ENCODE measurements at regions not wholly inside any gene's neighbourhood (a gene's known extent, or its start where the extent isn't known, plus 50 kb on each side); places are given as distances from the start of the nearest gene placed in this dataset.
A peak's percentile ranks its signal among the peaks of the same experiment; 100 is the strongest.
"Not testable (repeated sequence)": the region's sequence is repeated elsewhere in the genome, so short reads cannot be mapped to it uniquely, and the experiment has no call there.

DNA sequence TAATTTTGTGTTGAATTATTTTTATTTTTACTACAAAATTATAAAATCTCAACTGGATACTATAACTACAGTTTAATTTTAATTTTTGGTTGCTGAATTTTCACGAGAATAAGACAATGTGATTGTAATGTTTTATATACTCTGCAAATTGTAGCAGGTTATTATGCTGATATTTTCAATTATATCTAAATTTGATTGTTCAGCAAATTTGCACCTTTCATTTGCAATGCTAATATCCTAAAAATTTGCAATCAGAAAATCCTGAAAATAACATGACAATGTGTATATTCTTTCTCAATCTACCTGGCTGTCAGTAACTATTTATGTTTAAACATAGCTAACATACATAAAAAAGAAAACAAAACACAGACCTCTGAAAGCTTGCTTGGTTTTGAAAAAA is 932.2 kb upstream of the LRFN5 start:
- TF ChIP-seq, protein P1, sequence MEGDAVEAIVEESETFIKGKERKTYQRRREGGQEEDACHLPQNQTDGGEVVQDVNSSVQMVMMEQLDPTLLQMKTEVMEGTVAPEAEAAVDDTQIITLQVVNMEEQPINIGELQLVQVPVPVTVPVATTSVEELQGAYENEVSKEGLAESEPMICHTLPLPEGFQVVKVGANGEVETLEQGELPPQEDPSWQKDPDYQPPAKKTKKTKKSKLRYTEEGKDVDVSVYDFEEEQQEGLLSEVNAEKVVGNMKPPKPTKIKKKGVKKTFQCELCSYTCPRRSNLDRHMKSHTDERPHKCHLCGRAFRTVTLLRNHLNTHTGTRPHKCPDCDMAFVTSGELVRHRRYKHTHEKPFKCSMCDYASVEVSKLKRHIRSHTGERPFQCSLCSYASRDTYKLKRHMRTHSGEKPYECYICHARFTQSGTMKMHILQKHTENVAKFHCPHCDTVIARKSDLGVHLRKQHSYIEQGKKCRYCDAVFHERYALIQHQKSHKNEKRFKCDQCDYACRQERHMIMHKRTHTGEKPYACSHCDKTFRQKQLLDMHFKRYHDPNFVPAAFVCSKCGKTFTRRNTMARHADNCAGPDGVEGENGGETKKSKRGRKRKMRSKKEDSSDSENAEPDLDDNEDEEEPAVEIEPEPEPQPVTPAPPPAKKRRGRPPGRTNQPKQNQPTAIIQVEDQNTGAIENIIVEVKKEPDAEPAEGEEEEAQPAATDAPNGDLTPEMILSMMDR (conservative IDR thresholded peaks at IDR 0.05): no peak
- Mint-ChIP-seq H3K27ac (no peak overlapping the region), H3K9me3 (no peaks in the 10 kb centered on the region), H3K36me3 (no peaks in the 10 kb centered on the region), H3K4me1 (ENCODE audit: unreplicated experiment) (no peaks in the 10 kb centered on the region), H3K4me3 (no peak overlapping the region), H3K27me3 (no peaks in the 10 kb centered on the region)
- DNase-seq (ENCODE audit: extremely low spot score, unreplicated experiment): no peak

DNA sequence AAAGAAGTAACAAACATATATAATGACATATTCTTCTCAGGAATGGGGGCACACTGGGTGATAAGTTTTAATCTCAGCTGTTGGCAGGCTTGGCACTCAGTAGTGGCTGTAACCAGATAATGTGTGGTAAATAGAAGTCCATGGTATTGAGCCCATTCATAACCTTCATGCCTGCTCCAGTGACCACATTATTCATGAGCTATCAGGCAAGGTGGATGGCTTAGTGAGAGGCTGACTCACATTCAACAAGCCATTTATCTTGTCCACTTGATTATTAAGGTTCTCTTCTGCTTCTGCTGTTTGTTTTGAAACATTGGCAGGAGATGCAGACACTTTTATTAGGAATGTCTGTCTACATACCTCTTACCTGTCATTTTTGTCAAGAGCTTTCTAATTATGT is 950.4 kb upstream of the LRFN5 start:
- no peaks in the 10 kb centered on the region for H3K4me1 Mint-ChIP-seq (ENCODE audit: unreplicated experiment)

DNA sequence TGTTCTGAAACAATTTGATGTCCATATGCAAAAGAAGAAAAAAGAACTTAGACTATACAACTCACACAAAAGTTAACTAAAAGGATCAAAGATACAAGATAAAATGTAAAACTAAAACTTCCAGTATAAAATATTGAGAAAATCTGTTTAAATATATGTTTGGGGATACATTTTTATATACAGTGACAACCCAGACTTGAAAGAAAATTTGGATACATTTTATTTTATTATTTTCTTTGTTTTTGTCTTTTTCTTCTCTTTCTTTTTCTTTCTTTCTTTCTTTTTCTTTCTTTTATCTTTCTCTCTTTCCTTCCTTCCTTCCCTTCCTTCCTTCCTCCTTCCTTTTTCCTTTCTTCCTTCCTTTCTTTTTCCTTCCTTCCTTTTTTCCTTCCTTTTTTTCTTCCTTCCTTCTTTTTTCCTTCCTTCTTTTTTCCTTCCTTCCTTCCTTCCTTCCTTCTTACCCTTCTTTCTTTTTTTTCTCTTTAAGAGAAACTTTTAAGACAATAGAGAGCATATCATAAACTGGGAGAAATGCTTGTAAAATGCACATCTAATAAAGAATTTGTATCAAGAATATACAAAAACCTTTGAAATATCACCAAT is 954.5 kb upstream of the LRFN5 start:
- Mint-ChIP-seq H3K27ac (no peak overlapping the region), H3K9me3 (no peaks in the 10 kb centered on the region), H3K36me3 (no peaks in the 10 kb centered on the region), H3K4me3 (no peak overlapping the region), H3K4me1 (ENCODE audit: unreplicated experiment) (no peaks in the 10 kb centered on the region), H3K27me3 (no peaks in the 10 kb centered on the region)
- DNase-seq (ENCODE audit: extremely low spot score, unreplicated experiment): no peak
- TF ChIP-seq, protein P1 (conservative IDR thresholded peaks at IDR 0.05): no peak

More for the DNA sequence above, 950.4 kb upstream of the LRFN5 start:
- Mint-ChIP-seq H3K36me3 (no peaks in the 10 kb centered on the region), H3K4me3 (no peak overlapping the region), H3K27ac (no peak overlapping the region), H3K27me3 (no peaks in the 10 kb centered on the region), H3K9me3 (no peaks in the 10 kb centered on the region)
- TF ChIP-seq, protein P1 (conservative IDR thresholded peaks at IDR 0.05): no peak
- no peak for DNase-seq (ENCODE audit: extremely low spot score, unreplicated experiment)

DNA sequence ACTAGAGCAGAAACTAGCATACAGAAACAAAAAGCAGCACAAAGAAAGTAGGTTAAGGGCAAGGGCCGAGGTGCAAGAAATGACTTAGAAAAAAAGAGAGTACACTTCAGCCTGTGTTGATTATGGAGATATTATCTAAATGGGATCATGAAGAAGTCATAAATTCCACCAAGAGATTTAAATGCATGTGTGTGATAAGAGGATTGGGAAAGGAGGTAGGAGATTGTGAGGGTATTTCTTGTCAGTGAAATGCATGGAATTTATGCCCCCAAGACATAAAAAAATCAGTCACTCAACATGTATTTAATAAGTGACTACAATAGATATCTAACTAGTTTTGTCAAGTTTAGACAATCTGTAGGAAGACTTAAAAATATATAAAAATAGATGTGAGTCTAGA is 976.2 kb upstream of the LRFN5 start:
- no peak for DNase-seq (ENCODE audit: extremely low spot score, unreplicated experiment)
- Mint-ChIP-seq H3K27ac (peak overlapping the region; percentile 57), H3K4me3 (peak overlapping the region; percentile 62), H3K4me1 (ENCODE audit: unreplicated experiment) (no peaks in the 10 kb centered on the region), H3K27me3 (no peaks in the 10 kb centered on the region), H3K36me3 (no peaks in the 10 kb centered on the region), H3K9me3 (no peaks in the 10 kb centered on the region)
- TF ChIP-seq, protein P1 (conservative IDR thresholded peaks at IDR 0.05): no peak

DNA sequence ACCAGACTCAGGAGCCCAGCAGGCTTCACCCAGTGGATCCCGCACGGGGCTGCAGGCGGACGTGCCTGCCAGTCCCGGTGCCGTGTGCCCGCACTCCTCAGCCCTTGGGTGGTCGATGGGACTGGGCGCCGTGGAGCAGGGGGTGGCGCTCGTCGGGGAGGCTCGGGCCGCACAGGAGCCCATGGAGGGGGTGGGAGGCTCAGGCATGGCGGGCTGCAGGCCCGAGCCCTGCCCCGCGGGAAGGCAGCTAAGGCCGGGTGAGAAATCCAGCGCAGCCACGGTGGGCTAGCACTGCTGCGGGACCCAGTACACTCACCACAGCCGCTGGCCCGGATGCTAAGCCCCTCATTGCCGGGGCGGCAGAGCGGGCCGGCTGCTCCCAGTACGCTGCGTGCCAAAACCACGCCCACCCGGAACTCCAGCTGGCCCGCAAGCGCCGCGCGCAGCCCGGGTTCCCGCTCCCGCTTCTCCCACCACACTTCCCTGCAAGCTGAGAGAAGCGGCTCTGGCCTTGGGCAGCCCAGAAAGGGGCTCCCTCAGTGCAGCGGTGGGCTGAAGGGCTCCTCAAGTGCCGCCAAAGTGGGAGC is 977.0 kb upstream of the LRFN5 start:
- H3K27ac Mint-ChIP-seq: peak overlapping the region; percentile 70
- not testable (repeated sequence) for H3K9me3 Mint-ChIP-seq; DNase-seq (ENCODE audit: extremely low spot score, unreplicated experiment); H3K4me1 Mint-ChIP-seq (ENCODE audit: unreplicated experiment); H3K27me3 Mint-ChIP-seq; H3K36me3 Mint-ChIP-seq
- peak overlapping the region; percentile 84 for H3K4me3 Mint-ChIP-seq

DNA sequence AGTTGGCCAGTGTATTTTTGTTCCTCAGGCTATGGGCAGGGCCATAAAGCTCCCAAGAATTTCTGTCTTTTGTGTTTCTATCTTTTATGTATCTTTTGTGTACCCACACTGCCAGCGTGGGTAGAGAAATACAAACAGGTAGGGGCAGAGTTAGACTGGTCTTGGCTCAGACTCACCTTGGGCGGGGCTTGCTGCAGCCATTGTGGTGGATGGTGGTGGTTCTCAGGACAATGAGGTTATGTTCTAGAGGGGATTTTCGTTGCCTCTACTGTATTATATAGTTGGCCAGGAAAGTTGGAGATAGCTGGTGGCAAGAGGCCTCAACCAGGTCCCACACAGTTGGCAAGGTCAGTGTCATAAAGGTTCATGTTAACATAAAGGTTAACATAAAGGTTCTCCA is 977.5 kb upstream of the LRFN5 start:
- Mint-ChIP-seq H3K36me3 (no peaks in the 10 kb centered on the region), H3K4me3 (peak overlapping the region; percentile 84), H3K27ac (peak overlapping the region; percentile 70), H3K27me3 (no peaks in the 10 kb centered on the region), H3K9me3 (no peaks in the 10 kb centered on the region), H3K4me1 (ENCODE audit: unreplicated experiment) (no peaks in the 10 kb centered on the region)
- TF ChIP-seq, protein P1 (conservative IDR thresholded peaks at IDR 0.05): no peak
- DNase-seq (ENCODE audit: extremely low spot score, unreplicated experiment): no peak

Measured in type B pancreatic cell (in vitro differentiated cells).